HepG2 (cell line): ENCODE measurements at regions not wholly inside any gene's neighbourhood (a gene's known extent, or its start where the extent isn't known, plus 50 kb on each side); places are given as distances from the start of the nearest gene placed in this dataset.

Source experiments
- ATAC-seq: fragments of 200-7000 bp; cut with Tn5 transposase; 3 replicates; pipeline ENCODE4 v1.9.1; 2020; ENCODE audit warnings: mild to moderate bottlenecking, moderate library complexity
- BruUV-seq: library from RNA; stranded (reverse); fragments of 400-500 nt; replicated peaks from 2 replicates; lab custom pipeline; 2021; lab: Mats Ljungman, UMichigan
- CTCF ChIA-PET: fragments of 300-600 bp; formaldehyde crosslinking; extraction: SDS; loops from one replicate; lab custom pipeline; 2021; ENCODE audit warnings: low total read pairs, inconsistent platforms, low intra/inter-chr PET ratio; lab: Yijun Ruan, JAX
- POLR2A ChIA-PET: fragments of 350-600 bp; sonication (Branson Sonifier 250); formaldehyde crosslinking; loops from one replicate; lab custom pipeline; 2020; ENCODE audit warnings: antibody characterized with exemption, inconsistent platforms; lab: Yijun Ruan, JAX
- DNase-seq: peaks from one replicate; pipeline ENCODE4 v3.0.0-alpha.2; 2015; ENCODE audit warnings: low spot score
- FAIRE-seq: peaks from 3 replicates; lab custom pipeline; 2011; peaks lifted over from hg19 to GRCh38; lab: Jason Lieb, UNC
- H2AFZ ChIP-seq: one replicate; pipeline ENCODE4 v1.6.1; 2011; ENCODE audit warnings: low read length, inconsistent platforms
- H3K27ac ChIP-seq: fragments of 300-600 bp; 3 replicates; pipeline ENCODE4 v1.8.0; 2011; ENCODE audit warnings: mixed run types, mild to moderate bottlenecking, mixed read lengths, low read length, inconsistent platforms; ENCODE audit not compliant: insufficient read depth; ENCODE audit errors: extremely low read length
- H3K27me3 ChIP-seq, 2 experiments: fragments of 200-600 bp in 1 of 2; 2 replicates in 1 of 2; 3 replicates in 1 of 2; pipeline versions ENCODE4 v1.6.0 to v1.8.0; 2011; ENCODE audit warnings: low read length in 2 of 2, mild to moderate bottlenecking in 2 of 2, moderate library complexity in 2 of 2, inconsistent platforms in 1 of 2; ENCODE audit not compliant: insufficient read depth in 2 of 2, control insufficient read depth in 1 of 2
- H3K36me3 ChIP-seq, 2 experiments: fragments of 200-600 bp in 1 of 2; replicated peaks in 1 of 2; 2 replicates in 1 of 2; 3 replicates in 1 of 2; pipeline versions ENCODE4 v1.5.1 to v1.8.0; 2011; ENCODE audit warnings: low read length in 2 of 2, inconsistent platforms in 1 of 2; ENCODE audit not compliant: insufficient read depth in 2 of 2, control insufficient read depth in 1 of 2
- H3K4me1 ChIP-seq: 2 replicates; pipeline ENCODE4 v1.5.1; 2012; ENCODE audit warnings: low read length, inconsistent platforms; ENCODE audit not compliant: insufficient read depth
- H3K4me2 ChIP-seq: 2 replicates; pipeline ENCODE4 v1.6.0; 2011; ENCODE audit warnings: low read depth, low read length, inconsistent platforms
- H3K4me3 ChIP-seq, 3 experiments: fragments of 200-600 bp in 1 of 3; sonication (generic), shearing (Covaris generic) in 1 of 3; replicated peaks in 1 of 3; 2 replicates each; pipeline ENCODE4 v1.5.1; 2011 to 2016; ENCODE audit warnings: low read length in 3 of 3, inconsistent platforms in 2 of 3, low read depth in 2 of 3, mild to moderate bottlenecking in 2 of 3, control low read depth in 1 of 3, mixed read lengths in 1 of 3; ENCODE audit not compliant: insufficient read depth in 1 of 3
- H3K79me2 ChIP-seq: one replicate; pipeline ENCODE4 v1.6.1; 2011; ENCODE audit warnings: low read length, inconsistent platforms; ENCODE audit not compliant: insufficient read depth
- H3K9ac ChIP-seq: 2 replicates; pipeline ENCODE4 v1.6.0; 2011; ENCODE audit warnings: mild to moderate bottlenecking, low read depth, low read length, inconsistent platforms; ENCODE audit not compliant: insufficient read depth
- H3K9me3 ChIP-seq: 2 replicates; pipeline ENCODE4 v1.5.1; 2012; ENCODE audit warnings: mild to moderate bottlenecking, low read length
- H4K20me1 ChIP-seq: 2 replicates; pipeline ENCODE4 v1.6.0; 2011; ENCODE audit warnings: inconsistent platforms, mild to moderate bottlenecking, low read length, moderate library complexity; ENCODE audit not compliant: insufficient read depth
- AGO1 ChIP-seq: fragments of 200-400 bp; formaldehyde crosslinking; IDR thresholded peaks from 2 replicates; pipeline ENCODE4 v1.6.1; 2017; ENCODE audit warnings: mild to moderate bottlenecking, low read depth, low read length, moderate library complexity; ENCODE audit not compliant: poor library complexity, severe bottlenecking
- CENPT ChIP-seq: sonication (generic); formaldehyde crosslinking; IDR thresholded peaks from 2 replicates; pipeline ENCODE4 v1.8.0; 2022; ENCODE audit warnings: low read depth, mild to moderate bottlenecking, moderate library complexity, missing genetic modification reagents
- HOXA3 ChIP-seq: sonication (generic); formaldehyde crosslinking; IDR thresholded peaks from 2 replicates; pipeline ENCODE4 v1.5.0; 2020; ENCODE audit warnings: missing genetic modification reagents
- HOXA7 ChIP-seq: sonication (generic); formaldehyde crosslinking; IDR thresholded peaks from 2 replicates; pipeline ENCODE4 v1.8.1; 2022; ENCODE audit warnings: mild to moderate bottlenecking, missing genetic modification reagents, moderate library complexity
- PRDM10 ChIP-seq: sonication (generic); formaldehyde crosslinking; IDR thresholded peaks from 2 replicates; pipeline ENCODE4 v1.4.0; 2020; ENCODE audit warnings: low read depth, missing genetic modification reagents
- RFX3 ChIP-seq: IDR thresholded peaks from 2 replicates; pipeline ENCODE4 v1.6.1; 2016; ENCODE audit warnings: missing biosample characterization, missing genetic modification reagents
- SIX4 ChIP-seq: sonication (generic); formaldehyde crosslinking; IDR thresholded peaks from 2 replicates; pipeline ENCODE4 v1.4.0; 2020; ENCODE audit warnings: missing genetic modification reagents
- ZNF275 ChIP-seq: sonication (generic); formaldehyde crosslinking; IDR thresholded peaks from 2 replicates; pipeline ENCODE4 v1.8.0; 2022; ENCODE audit warnings: missing genetic modification reagents, mild to moderate bottlenecking, inconsistent platforms, borderline replicate concordance
- ZNF441 ChIP-seq: sonication (generic); formaldehyde crosslinking; IDR thresholded peaks from 2 replicates; pipeline ENCODE4 v1.7.0; 2021; ENCODE audit warnings: missing genetic modification reagents, borderline replicate concordance
- ZNF597 ChIP-seq: sonication (generic); formaldehyde crosslinking; IDR thresholded peaks from 2 replicates; pipeline ENCODE4 v1.5.0; 2020; ENCODE audit warnings: missing genetic modification reagents
- in situ Hi-C: cut with HindIII; loops from 2 replicates; pipeline ENCODE4 v1.10.0; 2017; ENCODE audit warnings: low pct_unique_long_range_greater_than_20kb; ENCODE audit not compliant: extremely low pct_ligation_motif_present
- intact Hi-C: fragments of 100-400 bp; cut with micrococcal nuclease; formaldehyde crosslinking; loops from one replicate; pipeline ENCODE4 v1.10.0; 2022; ENCODE audit not compliant: unreplicated experiment

- TF ChIP-seq PRDM10 (CRISPR knock-in tag): no peak
Measured at GRCh38 chr2:224211791-224212190, 172.7 kb upstream of the SERPINE2 start (continued).

GRCh38 chr2:224211181-224211480 is 172.0 kb upstream of the SERPINE2 start:
- Histone ChIP-seq H4K20me1 (no peaks in the 10 kb centered on the region), H3K36me3 (no peaks in the 10 kb centered on the region), H3K27ac (no peak overlapping the region), H2AFZ (no peak overlapping the region), H3K27me3 (peaks cover 0 to 4% of the 10 kb centered on the region in 2 experiments; a peak in 1 of 5 replicates), H3K4me3 (no peak overlapping the region), H3K9ac (no peak overlapping the region)
- ChIA-PET POLR2A (no interaction called here), CTCF (no interaction called here)
- in situ Hi-C loops: no loop called here
- BruUV-seq: no TSS peak
- TF ChIP-seq AGO1: no peak
- no peak for TF ChIP-seq HOXA3 (CRISPR knock-in tag)
- no peak for TF ChIP-seq SIX4 (CRISPR knock-in tag)
- TF ChIP-seq RFX3 (CRISPR knock-in tag): no peak
- no peak for TF ChIP-seq ZNF275
- no peak for TF ChIP-seq HOXA7 (CRISPR knock-in tag)
- TF ChIP-seq CENPT (CRISPR knock-in tag): no peak
- no peak for TF ChIP-seq ZNF597 (CRISPR knock-in tag)
- no peak for TF ChIP-seq ZNF441 (CRISPR knock-in tag)
- TF ChIP-seq, all 625 proteins: peak for 0
- FAIRE-seq (no peak), ATAC-seq (no peak), DNase-seq (no peak)
- H3K9me3 ChIP-seq: no peaks in the 10 kb centered on the region
- H3K4me2 ChIP-seq: no peak overlapping the region
- intact Hi-C loops: no loop called here
- H3K4me1 ChIP-seq: no peaks in the 10 kb centered on the region
- H3K79me2 ChIP-seq: no peaks in the 10 kb centered on the region
